ENCODE measurements at regions not wholly inside any gene's neighbourhood (a gene's known extent, or its start where the extent isn't known, plus 50 kb on each side); places are given as distances from the start of the nearest gene placed in this dataset.

DNA sequence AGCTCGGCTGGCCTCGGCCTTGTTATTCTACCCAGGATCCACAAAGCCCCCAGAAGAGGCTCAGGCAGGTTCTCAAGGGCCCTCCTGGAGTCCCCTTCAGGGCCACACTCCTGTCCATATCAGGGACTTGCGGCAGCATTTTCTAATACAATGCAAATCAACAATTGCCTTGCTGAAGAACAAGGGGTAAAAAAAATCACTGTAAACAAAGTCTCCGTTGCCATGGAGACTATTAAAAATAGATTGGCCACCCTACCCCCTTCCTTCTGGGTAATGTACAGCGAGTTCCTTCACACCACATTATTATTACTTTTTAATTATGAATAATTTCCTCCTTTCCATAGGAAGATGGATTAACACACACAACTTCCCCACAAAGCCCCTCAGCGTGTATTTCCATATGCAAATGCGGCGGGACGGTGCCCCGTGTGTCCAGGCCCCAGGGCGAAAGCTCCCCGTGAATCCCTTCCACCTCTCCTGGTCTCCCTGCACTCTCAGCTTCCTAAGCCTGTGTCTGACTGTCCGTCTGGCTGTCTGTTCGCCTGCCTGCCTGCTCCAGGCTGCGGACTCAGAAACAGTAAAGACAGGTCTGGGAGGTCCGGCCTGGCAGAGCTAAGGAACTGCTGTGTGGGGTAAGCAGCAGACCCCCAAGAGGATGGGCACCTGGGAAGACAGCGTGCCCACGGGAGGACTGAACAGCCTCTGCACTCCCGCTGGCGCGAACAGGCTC, 196.6 kb downstream of the RBFOX3 start:
- Histone ChIP-seq H3K9ac (ENCODE audit: low read depth in 1 of 2, low read length in 2 of 2) (no peak overlapping the region), H3K9me3 (ENCODE audit: control insufficient read depth in 2 of 2, low read length in 2 of 2) (no peaks in the 10 kb centered on the region), H3K27ac (ENCODE audit: low read depth in 2 of 2, low read length in 2 of 2) (no peak overlapping the region), H3K4me3 (ENCODE audit: low read length in 2 of 2) (no peak overlapping the region), H3K36me3 (ENCODE audit: control insufficient read depth in 2 of 2, insufficient read depth in 2 of 2, low read length in 2 of 2) (no peaks in the 10 kb centered on the region), H3K27me3 (ENCODE audit: control insufficient read depth in 2 of 2, insufficient read depth in 2 of 2, low read length in 2 of 2) (peaks cover 2 to 8% of the 10 kb centered on the region in 2 donors), H3K4me1 (ENCODE audit: control insufficient read depth in 2 of 2, insufficient read depth in 2 of 2, low read length in 2 of 2) (no peaks in the 10 kb centered on the region)

DNA sequence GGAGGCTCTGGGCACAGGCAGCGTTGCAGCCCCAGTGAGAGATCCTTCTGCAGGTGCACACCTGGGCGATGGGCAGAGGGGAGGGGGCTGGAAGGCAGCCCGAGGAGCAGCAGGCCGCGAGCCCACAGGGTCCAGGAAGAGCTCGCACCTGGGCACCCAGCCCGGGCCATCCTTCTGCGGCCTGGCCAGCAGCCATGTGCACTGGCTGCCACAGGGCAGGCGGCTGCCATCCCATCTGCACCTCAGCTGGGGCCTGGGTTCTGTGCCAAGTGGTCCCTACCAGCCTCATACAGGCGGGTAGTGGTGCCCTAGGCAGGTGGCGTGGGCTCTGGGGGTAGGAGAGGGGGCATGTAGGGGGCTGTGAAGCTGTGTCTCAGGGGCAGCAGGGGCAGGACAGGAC, 197.2 kb downstream of the RBFOX3 start:
- no peak overlapping the region for H3K4me3 ChIP-seq (ENCODE audit: low read length in 2 of 2)
- no peak overlapping the region for H3K9ac ChIP-seq (ENCODE audit: low read depth in 1 of 2, low read length in 2 of 2)
- H3K27ac ChIP-seq (ENCODE audit: low read depth in 2 of 2, low read length in 2 of 2): no peak overlapping the region
- no peaks in the 10 kb centered on the region for H3K9me3 ChIP-seq (ENCODE audit: control insufficient read depth in 2 of 2, low read length in 2 of 2)
- H3K4me1 ChIP-seq (ENCODE audit: control insufficient read depth in 2 of 2, insufficient read depth in 2 of 2, low read length in 2 of 2): no peaks in the 10 kb centered on the region
- peaks cover 2 to 8% of the 10 kb centered on the region in 2 donors for H3K27me3 ChIP-seq (ENCODE audit: control insufficient read depth in 2 of 2, insufficient read depth in 2 of 2, low read length in 2 of 2)
- H3K36me3 ChIP-seq (ENCODE audit: control insufficient read depth in 2 of 2, insufficient read depth in 2 of 2, low read length in 2 of 2): no peaks in the 10 kb centered on the region

GRCh38 chr17:79412886-79413390, 197.9 kb downstream of the RBFOX3 start:
- H3K36me3 ChIP-seq (ENCODE audit: control insufficient read depth in 2 of 2, insufficient read depth in 2 of 2, low read length in 2 of 2): no peaks in the 10 kb centered on the region
- H3K4me3 ChIP-seq (ENCODE audit: low read length in 2 of 2): no peak overlapping the region
- no peaks in the 10 kb centered on the region for H3K4me1 ChIP-seq (ENCODE audit: control insufficient read depth in 2 of 2, insufficient read depth in 2 of 2, low read length in 2 of 2)
- no peaks in the 10 kb centered on the region for H3K9me3 ChIP-seq (ENCODE audit: control insufficient read depth in 2 of 2, low read length in 2 of 2)
- no peak overlapping the region for H3K9ac ChIP-seq (ENCODE audit: low read depth in 1 of 2, low read length in 2 of 2)
- H3K27ac ChIP-seq (ENCODE audit: low read depth in 2 of 2, low read length in 2 of 2): no peak overlapping the region
- peaks cover 4 to 8% of the 10 kb centered on the region in 2 donors for H3K27me3 ChIP-seq (ENCODE audit: control insufficient read depth in 2 of 2, insufficient read depth in 2 of 2, low read length in 2 of 2)

DNA sequence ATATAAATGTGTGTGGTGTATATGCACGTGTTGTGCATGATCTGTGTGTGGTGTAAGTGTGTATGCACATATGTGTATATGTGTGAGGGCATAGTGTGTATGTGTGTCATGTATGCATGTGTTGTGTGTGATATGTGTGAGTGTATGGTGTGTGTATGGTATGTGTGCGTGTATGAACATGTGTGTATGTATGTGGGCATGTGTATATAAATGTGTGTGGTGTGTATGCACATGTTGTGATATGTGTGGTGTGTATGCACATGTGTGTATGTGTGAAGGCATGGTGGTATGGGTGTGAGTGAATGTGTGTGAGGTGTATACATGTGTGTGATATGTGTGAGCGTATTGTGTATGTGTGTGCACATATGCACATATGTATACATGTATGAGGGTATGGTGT, 198.7 kb downstream of the RBFOX3 start:
- Histone ChIP-seq H3K27ac (ENCODE audit: low read depth in 2 of 2, low read length in 2 of 2) (no peak overlapping the region), H3K27me3 (ENCODE audit: control insufficient read depth in 2 of 2, insufficient read depth in 2 of 2, low read length in 2 of 2) (peaks cover 4 to 8% of the 10 kb centered on the region in 2 donors), H3K4me3 (ENCODE audit: low read length in 2 of 2) (no peak overlapping the region), H3K36me3 (ENCODE audit: control insufficient read depth in 2 of 2, insufficient read depth in 2 of 2, low read length in 2 of 2) (no peaks in the 10 kb centered on the region), H3K4me1 (ENCODE audit: control insufficient read depth in 2 of 2, insufficient read depth in 2 of 2, low read length in 2 of 2) (no peaks in the 10 kb centered on the region), H3K9ac (ENCODE audit: low read depth in 1 of 2, low read length in 2 of 2) (no peak overlapping the region), H3K9me3 (ENCODE audit: control insufficient read depth in 2 of 2, low read length in 2 of 2) (no peaks in the 10 kb centered on the region)

DNA sequence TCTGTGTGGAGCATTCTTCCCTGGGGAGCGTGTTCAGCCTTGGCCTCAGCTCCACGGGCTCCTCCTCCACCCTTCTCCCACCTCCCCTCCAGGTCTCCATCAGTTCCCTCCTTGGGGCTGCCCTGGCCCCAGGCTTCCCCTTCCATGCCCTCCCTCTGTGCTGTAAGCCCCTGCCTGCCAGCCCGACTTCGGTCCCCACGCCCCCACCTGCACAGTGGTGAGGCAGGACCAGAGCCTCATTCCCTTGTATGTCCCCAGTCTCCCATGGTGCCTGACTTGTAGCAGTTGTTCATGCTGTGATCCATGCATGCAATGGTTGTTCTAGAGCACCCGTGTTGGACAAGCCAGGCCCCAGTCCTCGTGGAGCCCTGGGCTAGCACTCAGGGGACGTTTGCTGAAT, 199.4 kb downstream of the RBFOX3 start:
- no peaks in the 10 kb centered on the region for H3K9me3 ChIP-seq (ENCODE audit: control insufficient read depth in 2 of 2, low read length in 2 of 2)
- no peak overlapping the region for H3K27ac ChIP-seq (ENCODE audit: low read depth in 2 of 2, low read length in 2 of 2)
- H3K9ac ChIP-seq (ENCODE audit: low read depth in 1 of 2, low read length in 2 of 2): no peak overlapping the region
- no peaks in the 10 kb centered on the region for H3K4me1 ChIP-seq (ENCODE audit: control insufficient read depth in 2 of 2, insufficient read depth in 2 of 2, low read length in 2 of 2)
- no peak overlapping the region for H3K4me3 ChIP-seq (ENCODE audit: low read length in 2 of 2)
- no peaks in the 10 kb centered on the region for H3K36me3 ChIP-seq (ENCODE audit: control insufficient read depth in 2 of 2, insufficient read depth in 2 of 2, low read length in 2 of 2)
- peaks cover 5 to 12% of the 10 kb centered on the region in 2 donors for H3K27me3 ChIP-seq (ENCODE audit: control insufficient read depth in 2 of 2, insufficient read depth in 2 of 2, low read length in 2 of 2)

DNA sequence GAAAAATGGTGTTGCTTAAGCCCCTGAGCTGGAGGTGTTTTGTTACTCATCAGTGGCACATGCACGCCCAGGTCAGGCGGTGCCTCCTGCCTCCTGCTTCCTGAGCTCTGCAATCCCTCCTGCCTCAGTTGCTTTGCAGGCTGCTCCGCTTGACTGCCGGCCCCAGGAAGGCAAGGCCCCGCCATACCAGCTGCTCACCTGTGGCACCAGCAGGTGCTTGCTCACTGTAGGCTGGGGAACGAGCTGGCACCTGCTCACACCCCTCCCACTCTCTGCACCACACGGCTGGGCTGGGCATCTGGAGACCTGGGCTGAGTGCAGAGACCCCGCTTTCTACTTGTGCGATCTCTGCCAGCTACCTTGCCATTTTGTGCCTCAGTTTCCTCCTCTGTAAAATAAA, 200.2 kb downstream of the RBFOX3 start:
- Histone ChIP-seq H3K27ac (ENCODE audit: low read depth in 2 of 2, low read length in 2 of 2) (no peak overlapping the region), H3K4me3 (ENCODE audit: low read length in 2 of 2) (no peak overlapping the region), H3K4me1 (ENCODE audit: control insufficient read depth in 2 of 2, insufficient read depth in 2 of 2, low read length in 2 of 2) (no peaks in the 10 kb centered on the region), H3K27me3 (ENCODE audit: control insufficient read depth in 2 of 2, insufficient read depth in 2 of 2, low read length in 2 of 2) (peaks cover 9 to 15% of the 10 kb centered on the region in 2 donors), H3K36me3 (ENCODE audit: control insufficient read depth in 2 of 2, insufficient read depth in 2 of 2, low read length in 2 of 2) (no peaks in the 10 kb centered on the region), H3K9ac (ENCODE audit: low read depth in 1 of 2, low read length in 2 of 2) (no peak overlapping the region), H3K9me3 (ENCODE audit: control insufficient read depth in 2 of 2, low read length in 2 of 2) (no peaks in the 10 kb centered on the region)

DNA sequence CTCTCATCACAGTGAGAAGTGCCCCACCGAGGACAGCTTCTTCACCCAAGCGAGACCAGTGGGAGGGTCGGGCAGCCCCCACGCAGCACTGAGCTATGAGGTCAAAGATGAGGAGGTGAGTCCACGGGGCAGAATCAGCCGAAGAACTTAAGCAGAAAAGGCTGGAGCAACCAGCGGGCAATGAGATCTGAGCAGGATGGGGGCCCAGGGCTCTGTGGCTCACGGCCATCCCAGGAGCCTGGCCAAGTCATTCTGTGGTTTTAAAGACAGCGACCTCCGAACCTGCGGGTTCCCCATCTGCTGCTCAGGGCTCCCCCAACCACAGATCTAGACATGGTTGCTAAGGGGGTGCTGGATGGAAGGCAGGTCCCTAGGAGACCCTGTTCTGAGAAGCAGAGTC, 202.6 kb downstream of the RBFOX3 start:
- Histone ChIP-seq H3K27me3 (ENCODE audit: control insufficient read depth in 2 of 2, insufficient read depth in 2 of 2, low read length in 2 of 2) (peaks cover 9 to 11% of the 10 kb centered on the region in 2 donors), H3K27ac (ENCODE audit: low read depth in 2 of 2, low read length in 2 of 2) (no peak overlapping the region), H3K4me3 (ENCODE audit: low read length in 2 of 2) (no peak overlapping the region), H3K36me3 (ENCODE audit: control insufficient read depth in 2 of 2, insufficient read depth in 2 of 2, low read length in 2 of 2) (no peaks in the 10 kb centered on the region), H3K4me1 (ENCODE audit: control insufficient read depth in 2 of 2, insufficient read depth in 2 of 2, low read length in 2 of 2) (no peaks in the 10 kb centered on the region), H3K9me3 (ENCODE audit: control insufficient read depth in 2 of 2, low read length in 2 of 2) (no peaks in the 10 kb centered on the region), H3K9ac (ENCODE audit: low read depth in 1 of 2, low read length in 2 of 2) (no peak overlapping the region)

DNA sequence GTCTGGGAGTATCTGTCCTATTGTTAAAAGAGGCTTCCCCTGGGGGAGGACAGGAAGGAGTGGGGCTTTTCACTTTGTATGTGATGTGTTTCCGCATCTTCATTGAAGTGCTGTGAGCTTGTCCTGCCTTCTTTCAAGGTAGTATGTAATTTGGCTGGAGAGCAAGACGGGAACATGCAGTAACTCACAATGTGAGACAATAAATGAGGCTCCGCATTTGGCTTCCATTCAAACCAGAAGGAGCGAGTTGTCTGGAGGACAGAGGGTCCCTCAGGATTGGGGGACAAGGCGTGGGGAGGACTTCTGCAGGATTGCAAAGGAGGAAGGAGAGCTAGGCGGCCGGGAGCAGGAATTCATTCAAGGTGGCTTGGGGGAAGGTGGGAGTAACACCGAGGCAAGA, 203.5 kb downstream of the RBFOX3 start:
- Histone ChIP-seq H3K9me3 (ENCODE audit: control insufficient read depth in 2 of 2, low read length in 2 of 2) (no peaks in the 10 kb centered on the region), H3K4me1 (ENCODE audit: control insufficient read depth in 2 of 2, insufficient read depth in 2 of 2, low read length in 2 of 2) (no peaks in the 10 kb centered on the region), H3K36me3 (ENCODE audit: control insufficient read depth in 2 of 2, insufficient read depth in 2 of 2, low read length in 2 of 2) (no peaks in the 10 kb centered on the region), H3K4me3 (ENCODE audit: low read length in 2 of 2) (no peak overlapping the region), H3K27me3 (ENCODE audit: control insufficient read depth in 2 of 2, insufficient read depth in 2 of 2, low read length in 2 of 2) (peaks cover 9 to 11% of the 10 kb centered on the region in 2 donors), H3K27ac (ENCODE audit: low read depth in 2 of 2, low read length in 2 of 2) (no peak overlapping the region), H3K9ac (ENCODE audit: low read depth in 1 of 2, low read length in 2 of 2) (no peak overlapping the region)

DNA sequence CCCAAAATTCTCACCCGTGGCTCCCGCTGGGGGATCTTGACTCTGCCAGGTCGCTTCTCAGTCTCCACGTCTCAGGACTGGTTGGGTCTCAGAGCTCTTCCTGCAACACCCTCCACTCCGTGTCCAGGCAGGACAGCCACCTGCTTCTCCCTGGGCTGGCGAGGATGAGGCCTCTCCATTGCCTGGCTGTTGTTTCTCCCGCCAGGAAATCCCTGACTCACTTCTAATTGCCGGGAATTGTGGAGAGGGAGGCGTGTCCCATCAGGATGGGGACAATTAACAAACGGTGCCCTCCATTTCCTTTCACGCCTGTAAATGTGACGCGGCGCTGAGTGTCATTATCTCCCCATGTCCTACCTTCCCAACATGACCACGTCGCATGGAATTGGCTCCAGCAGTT, 204.5 kb downstream of the RBFOX3 start:
- no peak overlapping the region for H3K9ac ChIP-seq (ENCODE audit: low read depth in 1 of 2, low read length in 2 of 2)
- H3K9me3 ChIP-seq (ENCODE audit: control insufficient read depth in 2 of 2, low read length in 2 of 2): no peaks in the 10 kb centered on the region
- H3K27me3 ChIP-seq (ENCODE audit: control insufficient read depth in 2 of 2, insufficient read depth in 2 of 2, low read length in 2 of 2): peaks cover 7 to 9% of the 10 kb centered on the region in 2 donors
- H3K4me3 ChIP-seq (ENCODE audit: low read length in 2 of 2): no peak overlapping the region
- no peak overlapping the region for H3K27ac ChIP-seq (ENCODE audit: low read depth in 2 of 2, low read length in 2 of 2)
- no peaks in the 10 kb centered on the region for H3K36me3 ChIP-seq (ENCODE audit: control insufficient read depth in 2 of 2, insufficient read depth in 2 of 2, low read length in 2 of 2)
- no peaks in the 10 kb centered on the region for H3K4me1 ChIP-seq (ENCODE audit: control insufficient read depth in 2 of 2, insufficient read depth in 2 of 2, low read length in 2 of 2)

GRCh38 chr17:79405823-79406222, 205.0 kb downstream of the RBFOX3 start:
- Histone ChIP-seq H3K9ac (ENCODE audit: low read depth in 1 of 2, low read length in 2 of 2) (no peak overlapping the region), H3K27me3 (ENCODE audit: control insufficient read depth in 2 of 2, insufficient read depth in 2 of 2, low read length in 2 of 2) (peaks cover 7 to 10% of the 10 kb centered on the region in 2 donors), H3K9me3 (ENCODE audit: control insufficient read depth in 2 of 2, low read length in 2 of 2) (no peaks in the 10 kb centered on the region), H3K36me3 (ENCODE audit: control insufficient read depth in 2 of 2, insufficient read depth in 2 of 2, low read length in 2 of 2) (no peaks in the 10 kb centered on the region), H3K4me3 (ENCODE audit: low read length in 2 of 2) (no peak overlapping the region), H3K27ac (ENCODE audit: low read depth in 2 of 2, low read length in 2 of 2) (no peak overlapping the region), H3K4me1 (ENCODE audit: control insufficient read depth in 2 of 2, insufficient read depth in 2 of 2, low read length in 2 of 2) (peaks cover 2% of the 10 kb centered on the region in 2 donors)
